Spleen (tissue), 7 donors: ENCODE measurements at regions not wholly inside any gene's neighbourhood (a gene's known extent, or its start where the extent isn't known, plus 50 kb on each side); places are given as distances from the start of the nearest gene placed in this dataset.

Source experiments
- CTCF ChIP-seq, 11 experiments: fragments of 200-600 bp in 7 of 11; fragments of 450-650 bp in 4 of 11; sonication (generic) in 4 of 11; IDR thresholded peaks in 8 of 11; conservative IDR thresholded peaks in 3 of 11; 1 replicate in 7 of 11; 2 replicates in 4 of 11; pipeline versions ENCODE4 v1.4.0 to v1.8.0; 2016 to 2021; ENCODE audit warnings: antibody characterized with exemption in 11 of 11, inconsistent platforms in 4 of 11, mild to moderate bottlenecking in 1 of 11
- POLR2AphosphoS5 ChIP-seq, 3 donors: sonication (generic); formaldehyde crosslinking; IDR thresholded peaks; one replicate each; pipeline ENCODE4 v1.5.1; 2017; ENCODE audit warnings: antibody characterized with exemption in 3 of 3
- donor health status: DM: no; HTN: no; CAD: no; lungs with moderate emphysema.
- donor health status: DM: no; HTN: no; CAD: no.
- donor health status: DM: no; HTN: no; CAD: no.

- TF ChIP-seq CTCF (IDR thresholded peaks at IDR 0.05 in 8 of 11, conservative IDR thresholded peaks at IDR 0.05 in 3 of 11) (no peak), POLR2AphosphoS5 (IDR thresholded peaks at IDR 0.05) (no peak)
Observed at GRCh38 chr7:68058014-68058413, 1061.4 kb downstream of the TYW1 start.
